GM12878 (cell line): ENCODE measurements at regions not wholly inside any gene's neighbourhood (a gene's known extent, or its start where the extent isn't known, plus 50 kb on each side); places are given as distances from the start of the nearest gene placed in this dataset.

ENCODE experiments used
- E2F4 ChIP-seq: IDR thresholded peaks from 2 replicates; pipeline ENCODE4 v1.6.1; 2012; ENCODE audit warnings: low read depth, low read length, improper control_type of control experiment
- FOXM1 ChIP-seq: IDR thresholded peaks from 2 replicates; pipeline ENCODE4 v1.6.1; 2012; ENCODE audit warnings: low read depth, mild to moderate bottlenecking, inconsistent platforms, low read length, moderate library complexity
- MXI1 ChIP-seq: fragments of 150-350 bp; IDR thresholded peaks from 2 replicates; pipeline ENCODE4 v1.6.1; 2011; ENCODE audit warnings: low read depth, mild to moderate bottlenecking, inconsistent platforms, low read length, improper control_type of control experiment
- RELA ChIP-seq: fragments of 450-650 bp; IDR thresholded peaks from 2 replicates; pipeline ENCODE4 v1.8.0; 2014; ENCODE audit warnings: borderline replicate concordance; ENCODE audit not compliant: partially characterized antibody
- TCF3 ChIP-seq: IDR thresholded peaks from 2 replicates; pipeline ENCODE4 v1.6.1; 2012; ENCODE audit warnings: low read depth, mild to moderate bottlenecking, low read length, borderline replicate concordance; ENCODE audit not compliant: insufficient read depth
- USF2 ChIP-seq: IDR thresholded peaks from 2 replicates; pipeline ENCODE4 v1.6.1; 2011; ENCODE audit warnings: low read depth, low read length, improper control_type of control experiment, borderline replicate concordance
- ZNF592 ChIP-seq: fragments of 450-650 bp; IDR thresholded peaks from 2 replicates; pipeline ENCODE4 v1.6.1; 2017; ENCODE audit warnings: mild to moderate bottlenecking, moderate library complexity
- ZNF687 ChIP-seq: fragments of 450-650 bp; IDR thresholded peaks from 2 replicates; pipeline ENCODE4 v1.6.1; 2017; ENCODE audit warnings: mild to moderate bottlenecking, moderate library complexity
- TF ChIP-seq, protein P1 (sequence below): fragments of 450-650 bp; formaldehyde crosslinking; IDR thresholded peaks from 2 replicates; pipeline ENCODE4 v1.4.0; 2020; ENCODE audit warnings: mild to moderate bottlenecking, moderate library complexity
- TF ChIP-seq, protein P2 (sequence below): fragments of 450-650 bp; IDR thresholded peaks from 2 replicates; pipeline ENCODE4 v1.6.1; 2014; ENCODE audit warnings: mild to moderate bottlenecking

- TF ChIP-seq, protein P1, sequence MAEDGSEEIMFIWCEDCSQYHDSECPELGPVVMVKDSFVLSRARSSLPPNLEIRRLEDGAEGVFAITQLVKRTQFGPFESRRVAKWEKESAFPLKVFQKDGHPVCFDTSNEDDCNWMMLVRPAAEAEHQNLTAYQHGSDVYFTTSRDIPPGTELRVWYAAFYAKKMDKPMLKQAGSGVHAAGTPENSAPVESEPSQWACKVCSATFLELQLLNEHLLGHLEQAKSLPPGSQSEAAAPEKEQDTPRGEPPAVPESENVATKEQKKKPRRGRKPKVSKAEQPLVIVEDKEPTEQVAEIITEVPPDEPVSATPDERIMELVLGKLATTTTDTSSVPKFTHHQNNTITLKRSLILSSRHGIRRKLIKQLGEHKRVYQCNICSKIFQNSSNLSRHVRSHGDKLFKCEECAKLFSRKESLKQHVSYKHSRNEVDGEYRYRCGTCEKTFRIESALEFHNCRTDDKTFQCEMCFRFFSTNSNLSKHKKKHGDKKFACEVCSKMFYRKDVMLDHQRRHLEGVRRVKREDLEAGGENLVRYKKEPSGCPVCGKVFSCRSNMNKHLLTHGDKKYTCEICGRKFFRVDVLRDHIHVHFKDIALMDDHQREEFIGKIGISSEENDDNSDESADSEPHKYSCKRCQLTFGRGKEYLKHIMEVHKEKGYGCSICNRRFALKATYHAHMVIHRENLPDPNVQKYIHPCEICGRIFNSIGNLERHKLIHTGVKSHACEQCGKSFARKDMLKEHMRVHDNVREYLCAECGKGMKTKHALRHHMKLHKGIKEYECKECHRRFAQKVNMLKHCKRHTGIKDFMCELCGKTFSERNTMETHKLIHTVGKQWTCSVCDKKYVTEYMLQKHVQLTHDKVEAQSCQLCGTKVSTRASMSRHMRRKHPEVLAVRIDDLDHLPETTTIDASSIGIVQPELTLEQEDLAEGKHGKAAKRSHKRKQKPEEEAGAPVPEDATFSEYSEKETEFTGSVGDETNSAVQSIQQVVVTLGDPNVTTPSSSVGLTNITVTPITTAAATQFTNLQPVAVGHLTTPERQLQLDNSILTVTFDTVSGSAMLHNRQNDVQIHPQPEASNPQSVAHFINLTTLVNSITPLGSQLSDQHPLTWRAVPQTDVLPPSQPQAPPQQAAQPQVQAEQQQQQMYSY (CRISPR knock-in tag): no peak
- no peak for TF ChIP-seq USF2
- TF ChIP-seq MXI1: no peak
- TF ChIP-seq ZNF592: no peak
- no peak for TF ChIP-seq E2F4
- TF ChIP-seq, protein P2, sequence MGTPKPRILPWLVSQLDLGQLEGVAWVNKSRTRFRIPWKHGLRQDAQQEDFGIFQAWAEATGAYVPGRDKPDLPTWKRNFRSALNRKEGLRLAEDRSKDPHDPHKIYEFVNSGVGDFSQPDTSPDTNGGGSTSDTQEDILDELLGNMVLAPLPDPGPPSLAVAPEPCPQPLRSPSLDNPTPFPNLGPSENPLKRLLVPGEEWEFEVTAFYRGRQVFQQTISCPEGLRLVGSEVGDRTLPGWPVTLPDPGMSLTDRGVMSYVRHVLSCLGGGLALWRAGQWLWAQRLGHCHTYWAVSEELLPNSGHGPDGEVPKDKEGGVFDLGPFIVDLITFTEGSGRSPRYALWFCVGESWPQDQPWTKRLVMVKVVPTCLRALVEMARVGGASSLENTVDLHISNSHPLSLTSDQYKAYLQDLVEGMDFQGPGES: no peak
- no peak for TF ChIP-seq FOXM1
- TF ChIP-seq TCF3: no peak
- no peak for TF ChIP-seq ZNF687
- no peak for TF ChIP-seq RELA
These were observed 119.1 kb upstream of the UBE3A start (continued) for GRCh38 chr15:25557926-25558325.
